GM23338 (cell line): ENCODE measurements at regions not wholly inside any gene's neighbourhood (a gene's known extent, or its start where the extent isn't known, plus 50 kb on each side); places are given as distances from the start of the nearest gene placed in this dataset.

Experiments used
- ATAC-seq: fragments of 200-7000 bp; cut with Tn5 transposase; 3 replicates; pipeline ENCODE4 v1.9.1; 2020
- DNase-seq: peaks from one replicate; pipeline ENCODE4 v3.0.0-alpha.2; 2015; ENCODE audit warnings: low spot score
- H2AFZ ChIP-seq: fragments of 200-600 bp; sonication (generic); 2 replicates; pipeline ENCODE4 v1.8.0; 2016; ENCODE audit warnings: antibody characterized with exemption, mild to moderate bottlenecking, moderate library complexity
- H3F3A ChIP-seq: fragments of 200-600 bp; sonication (generic); replicated peaks from 2 replicates; pipeline ENCODE4 v1.8.0; 2017; ENCODE audit warnings: antibody characterized with exemption, mixed run types, low read depth
- H3K27ac ChIP-seq: fragments of 200-600 bp; sonication (generic); 2 replicates; pipeline ENCODE4 v1.6.1; 2016; ENCODE audit warnings: low read depth
- H3K27me3 ChIP-seq: fragments of 200-600 bp; sonication (generic); 2 replicates; pipeline ENCODE4 v1.8.0; 2016; ENCODE audit warnings: mild to moderate bottlenecking, mixed run types, moderate library complexity; ENCODE audit not compliant: insufficient read depth
- H3K36me3 ChIP-seq: fragments of 200-600 bp; sonication (generic); 2 replicates; pipeline ENCODE4 v1.8.0; 2016; ENCODE audit warnings: mild to moderate bottlenecking; ENCODE audit not compliant: insufficient read depth
- H3K4me1 ChIP-seq: fragments of 200-600 bp; sonication (generic); 2 replicates; pipeline ENCODE4 v1.8.0; 2016; ENCODE audit warnings: mild to moderate bottlenecking, moderate library complexity; ENCODE audit not compliant: insufficient read depth
- H3K4me2 ChIP-seq: fragments of 200-600 bp; sonication (generic); 2 replicates; pipeline ENCODE4 v1.7.1; 2017; ENCODE audit warnings: mixed run types
- H3K4me3 ChIP-seq: fragments of 200-600 bp; sonication (generic); 2 replicates; pipeline ENCODE4 v1.6.1; 2016; ENCODE audit warnings: mixed run types
- H3K79me2 ChIP-seq: fragments of 200-600 bp; sonication (generic); replicated peaks from 2 replicates; pipeline ENCODE4 v1.8.0; 2017; ENCODE audit warnings: mild to moderate bottlenecking; ENCODE audit not compliant: insufficient read depth
- H3K9me2 ChIP-seq: fragments of 200-600 bp; sonication (generic); 2 replicates; pipeline ENCODE4 v1.8.0; 2017; ENCODE audit not compliant: insufficient read depth
- H4K20me1 ChIP-seq: fragments of 200-600 bp; sonication (generic); replicated peaks from 2 replicates; pipeline ENCODE4 v1.8.0; 2017; ENCODE audit warnings: mild to moderate bottlenecking; ENCODE audit not compliant: insufficient read depth
- H3K27ac Mint-ChIP-seq: 2 replicates; pipeline ENCODE4 v1.8.0; 2020; ENCODE audit warnings: inconsistent platforms, mild to moderate bottlenecking, moderate library complexity, mixed read lengths
- H3K27me3 Mint-ChIP-seq: 3 replicates; pipeline ENCODE4 v1.8.0; 2022; ENCODE audit warnings: low read depth, mild to moderate bottlenecking, moderate library complexity, mixed read lengths, inconsistent platforms; ENCODE audit not compliant: insufficient read depth, poor library complexity
- H3K36me3 Mint-ChIP-seq: 3 replicates; pipeline ENCODE4 v1.8.0; 2021; ENCODE audit warnings: low read depth, mild to moderate bottlenecking, inconsistent platforms, moderate library complexity, mixed read lengths
- H3K4me1 Mint-ChIP-seq: 3 replicates; pipeline ENCODE4 v1.8.0; 2020; ENCODE audit warnings: mild to moderate bottlenecking, inconsistent platforms, mixed read lengths
- H3K4me3 Mint-ChIP-seq: 3 replicates; pipeline ENCODE4 v1.8.0; 2021; ENCODE audit warnings: moderate library complexity, mild to moderate bottlenecking, inconsistent platforms, mixed read lengths
- H3K9me3 Mint-ChIP-seq: 3 replicates; pipeline ENCODE4 v1.8.0; 2020; ENCODE audit warnings: moderate library complexity, mild to moderate bottlenecking, inconsistent platforms, mixed read lengths
- CREB1 ChIP-seq: fragments of 250-450 bp; sonication (Bioruptor Pico); IDR thresholded peaks from 2 replicates; pipeline ENCODE4 v1.5.0; 2020; ENCODE audit warnings: low read depth, mild to moderate bottlenecking, moderate library complexity
- ETS1 ChIP-seq: IDR thresholded peaks from 2 replicates; pipeline ENCODE4 v1.6.1; 2016; ENCODE audit warnings: antibody characterized with exemption
- EZH2phosphoT487 ChIP-seq: fragments of 200-600 bp; sonication (generic); IDR thresholded peaks from one replicate; pipeline ENCODE4 v1.8.1; 2018; ENCODE audit warnings: antibody characterized with exemption; ENCODE audit not compliant: unreplicated experiment
- JUNB ChIP-seq: IDR thresholded peaks from one replicate; pipeline ENCODE4 v1.6.1; 2016; ENCODE audit warnings: antibody characterized with exemption; ENCODE audit not compliant: unreplicated experiment
- POLR2AphosphoS5 ChIP-seq: IDR thresholded peaks from 2 replicates; pipeline ENCODE4 v1.6.1; 2016; ENCODE audit warnings: antibody characterized with exemption, low read depth
- STAT1 ChIP-seq: IDR thresholded peaks from one replicate; pipeline ENCODE4 v1.6.1; 2016; ENCODE audit warnings: antibody characterized with exemption; ENCODE audit not compliant: unreplicated experiment
- TF ChIP-seq, protein P1 (sequence below): fragments of 250-450 bp; sonication (Bioruptor Pico); IDR thresholded peaks from 2 replicates; pipeline ENCODE4 v1.5.0; 2020; ENCODE audit warnings: mild to moderate bottlenecking, moderate library complexity

DNA sequence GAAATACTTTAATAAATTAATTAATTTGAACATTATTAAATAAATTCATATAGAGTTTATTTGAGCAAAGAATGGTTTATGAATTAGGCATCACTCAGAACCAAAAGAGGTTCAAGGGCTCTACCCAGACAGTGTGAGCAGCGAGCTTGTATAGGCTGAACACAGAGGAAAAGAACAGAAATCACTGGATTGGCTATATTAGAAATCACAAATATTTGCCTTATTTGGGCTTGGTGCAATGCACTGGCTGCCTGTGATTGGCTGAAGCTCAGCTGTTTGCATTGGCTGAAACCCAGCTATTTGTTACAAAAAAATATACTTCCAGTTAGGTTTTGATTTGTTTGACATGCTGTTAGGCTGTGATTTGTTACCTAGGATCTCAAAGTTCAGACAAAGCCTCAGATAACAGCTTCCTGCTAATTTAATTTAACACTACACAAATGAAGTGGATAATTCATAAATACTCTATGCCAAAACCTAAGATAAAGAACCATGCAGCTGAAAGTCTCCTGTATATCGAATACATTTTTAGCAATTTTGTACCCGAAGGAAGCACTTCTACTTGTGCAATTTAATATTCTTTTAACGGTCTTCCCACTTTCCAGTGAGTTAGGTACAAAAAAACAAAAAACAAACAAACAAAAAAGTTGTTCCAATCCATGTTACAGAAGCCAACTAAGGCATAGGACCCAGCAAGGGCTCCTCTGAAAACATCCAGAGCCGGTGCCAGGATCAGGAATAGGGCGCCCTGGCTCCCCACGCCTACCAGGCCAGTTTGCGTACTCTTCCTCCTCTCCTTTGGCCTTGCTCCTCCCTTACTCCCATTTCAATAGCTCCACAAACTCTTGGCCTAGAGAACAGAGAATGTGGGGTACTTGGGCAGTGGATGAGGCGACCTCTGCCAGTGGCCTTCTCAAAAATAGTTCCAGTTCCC is 179.1 kb downstream of the DUSP10 start (continued):
- TF ChIP-seq, protein P1, sequence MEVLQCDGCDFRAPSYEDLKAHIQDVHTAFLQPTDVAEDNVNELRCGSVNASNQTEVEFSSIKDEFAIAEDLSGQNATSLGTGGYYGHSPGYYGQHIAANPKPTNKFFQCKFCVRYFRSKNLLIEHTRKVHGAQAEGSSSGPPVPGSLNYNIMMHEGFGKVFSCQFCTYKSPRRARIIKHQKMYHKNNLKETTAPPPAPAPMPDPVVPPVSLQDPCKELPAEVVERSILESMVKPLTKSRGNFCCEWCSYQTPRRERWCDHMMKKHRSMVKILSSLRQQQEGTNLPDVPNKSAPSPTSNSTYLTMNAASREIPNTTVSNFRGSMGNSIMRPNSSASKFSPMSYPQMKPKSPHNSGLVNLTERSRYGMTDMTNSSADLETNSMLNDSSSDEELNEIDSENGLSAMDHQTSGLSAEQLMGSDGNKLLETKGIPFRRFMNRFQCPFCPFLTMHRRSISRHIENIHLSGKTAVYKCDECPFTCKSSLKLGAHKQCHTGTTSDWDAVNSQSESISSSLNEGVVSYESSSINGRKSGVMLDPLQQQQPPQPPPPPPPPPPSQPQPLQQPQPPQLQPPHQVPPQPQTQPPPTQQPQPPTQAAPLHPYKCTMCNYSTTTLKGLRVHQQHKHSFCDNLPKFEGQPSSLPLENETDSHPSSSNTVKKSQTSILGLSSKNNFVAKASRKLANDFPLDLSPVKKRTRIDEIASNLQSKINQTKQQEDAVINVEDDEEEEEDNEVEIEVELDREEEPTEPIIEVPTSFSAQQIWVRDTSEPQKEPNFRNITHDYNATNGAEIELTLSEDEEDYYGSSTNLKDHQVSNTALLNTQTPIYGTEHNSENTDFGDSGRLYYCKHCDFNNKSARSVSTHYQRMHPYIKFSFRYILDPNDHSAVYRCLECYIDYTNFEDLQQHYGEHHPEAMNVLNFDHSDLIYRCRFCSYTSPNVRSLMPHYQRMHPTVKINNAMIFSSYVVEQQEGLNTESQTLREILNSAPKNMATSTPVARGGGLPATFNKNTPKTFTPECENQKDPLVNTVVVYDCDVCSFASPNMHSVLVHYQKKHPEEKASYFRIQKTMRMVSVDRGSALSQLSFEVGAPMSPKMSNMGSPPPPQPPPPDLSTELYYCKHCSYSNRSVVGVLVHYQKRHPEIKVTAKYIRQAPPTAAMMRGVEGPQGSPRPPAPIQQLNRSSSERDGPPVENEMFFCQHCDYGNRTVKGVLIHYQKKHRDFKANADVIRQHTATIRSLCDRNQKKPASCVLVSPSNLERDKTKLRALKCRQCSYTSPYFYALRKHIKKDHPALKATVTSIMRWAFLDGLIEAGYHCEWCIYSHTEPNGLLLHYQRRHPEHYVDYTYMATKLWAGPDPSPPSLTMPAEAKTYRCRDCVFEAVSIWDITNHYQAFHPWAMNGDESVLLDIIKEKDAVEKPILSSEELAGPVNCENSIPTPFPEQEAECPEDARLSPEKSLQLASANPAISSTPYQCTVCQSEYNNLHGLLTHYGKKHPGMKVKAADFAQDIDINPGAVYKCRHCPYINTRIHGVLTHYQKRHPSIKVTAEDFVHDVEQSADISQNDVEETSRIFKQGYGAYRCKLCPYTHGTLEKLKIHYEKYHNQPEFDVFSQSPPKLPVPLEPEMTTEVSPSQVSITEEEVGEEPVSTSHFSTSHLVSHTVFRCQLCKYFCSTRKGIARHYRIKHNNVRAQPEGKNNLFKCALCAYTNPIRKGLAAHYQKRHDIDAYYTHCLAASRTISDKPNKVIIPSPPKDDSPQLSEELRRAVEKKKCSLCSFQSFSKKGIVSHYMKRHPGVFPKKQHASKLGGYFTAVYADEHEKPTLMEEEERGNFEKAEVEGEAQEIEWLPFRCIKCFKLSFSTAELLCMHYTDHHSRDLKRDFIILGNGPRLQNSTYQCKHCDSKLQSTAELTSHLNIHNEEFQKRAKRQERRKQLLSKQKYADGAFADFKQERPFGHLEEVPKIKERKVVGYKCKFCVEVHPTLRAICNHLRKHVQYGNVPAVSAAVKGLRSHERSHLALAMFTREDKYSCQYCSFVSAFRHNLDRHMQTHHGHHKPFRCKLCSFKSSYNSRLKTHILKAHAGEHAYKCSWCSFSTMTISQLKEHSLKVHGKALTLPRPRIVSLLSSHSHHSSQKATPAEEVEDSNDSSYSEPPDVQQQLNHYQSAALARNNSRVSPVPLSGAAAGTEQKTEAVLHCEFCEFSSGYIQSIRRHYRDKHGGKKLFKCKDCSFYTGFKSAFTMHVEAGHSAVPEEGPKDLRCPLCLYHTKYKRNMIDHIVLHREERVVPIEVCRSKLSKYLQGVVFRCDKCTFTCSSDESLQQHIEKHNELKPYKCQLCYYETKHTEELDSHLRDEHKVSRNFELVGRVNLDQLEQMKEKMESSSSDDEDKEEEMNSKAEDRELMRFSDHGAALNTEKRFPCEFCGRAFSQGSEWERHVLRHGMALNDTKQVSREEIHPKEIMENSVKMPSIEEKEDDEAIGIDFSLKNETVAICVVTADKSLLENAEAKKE (CRISPR knock-in tag): no peak
- TF ChIP-seq EZH2phosphoT487 (no peak), POLR2AphosphoS5 (no peak), CREB1 (CRISPR knock-in tag) (no peak)

DNA sequence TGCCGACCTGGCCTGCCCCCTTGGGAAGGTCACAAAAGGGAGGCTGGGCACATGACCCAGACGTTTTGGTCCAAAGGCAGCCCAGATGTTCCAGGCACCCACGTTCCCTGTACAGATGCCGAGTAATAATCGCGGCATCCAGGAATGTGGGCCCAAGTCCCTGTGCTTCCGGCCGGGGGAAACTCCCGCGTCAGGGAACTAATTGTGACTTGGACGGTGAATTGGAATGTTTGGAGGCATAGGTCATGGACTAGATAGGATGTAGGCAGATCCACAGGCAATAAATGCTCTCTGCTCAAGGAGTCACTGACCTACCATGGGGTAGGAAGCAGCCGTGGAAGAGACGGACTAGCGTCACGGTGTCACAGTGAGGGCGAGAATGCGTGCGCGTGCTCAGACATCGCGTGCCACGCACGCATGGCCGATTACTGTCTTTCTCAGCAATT is 178.4 kb downstream of the DUSP10 start:
- H3K27ac Mint-ChIP-seq: no peak overlapping the region; the same call in 1 of the 2 replicates
- no peaks in the 10 kb centered on the region for H3K27me3 Mint-ChIP-seq
- H3K4me1 Mint-ChIP-seq: peaks cover 9% of the 10 kb centered on the region; the same call in 2 of the 3 replicates
- Histone ChIP-seq H3K4me3 (no peak overlapping the region), H3K4me1 (0 out of 2 replicates have a peak, but pooled peaks cover 8% of the 10 kb centered on the region), H4K20me1 (no peaks in the 10 kb centered on the region), H2AFZ (peak overlapping the region; percentile 43; the same call in 1 of the 2 replicates), H3K79me2 (no peaks in the 10 kb centered on the region), H3K4me2 (no peak overlapping the region), H3K9me2 (no peaks in the 10 kb centered on the region), H3K36me3 (no peaks in the 10 kb centered on the region), H3F3A (no peaks in the 10 kb centered on the region), H3K27ac (no peak overlapping the region), H3K27me3 (no peaks in the 10 kb centered on the region)
- ATAC-seq (no peak), DNase-seq (no peak)
- H3K4me3 Mint-ChIP-seq: no peak overlapping the region
- H3K36me3 Mint-ChIP-seq: no peaks in the 10 kb centered on the region
- H3K9me3 Mint-ChIP-seq: no peaks in the 10 kb centered on the region
- TF ChIP-seq JUNB (no peak), STAT1 (no peak), ETS1 (no peak), EZH2phosphoT487 (no peak)
- TF ChIP-seq, protein P1 (CRISPR knock-in tag): no peak
